Neural progenitor cell (in vitro differentiated cells): ENCODE measurements at regions not wholly inside any gene's neighbourhood (a gene's known extent, or its start where the extent isn't known, plus 50 kb on each side); places are given as distances from the start of the nearest gene placed in this dataset.
"Not testable (repeated sequence)": the region's sequence is repeated elsewhere in the genome, so short reads cannot be mapped to it uniquely, and the experiment has no call there.

Source experiments
- DNase-seq: peaks from one replicate; pipeline ENCODE4 v3.0.0-alpha.2; 2016; ENCODE audit warnings: low spot score
- H2AFZ ChIP-seq: fragments of 200-600 bp; sonication (generic); replicated peaks from 2 replicates; pipeline ENCODE4 v1.6.1; 2016; ENCODE audit warnings: antibody characterized with exemption
- H3F3A ChIP-seq: fragments of 200-600 bp; sonication (generic); 2 replicates; pipeline ENCODE4 v1.6.1; 2016; ENCODE audit warnings: antibody characterized with exemption, low read depth
- H3K27ac ChIP-seq: fragments of 200-600 bp; sonication (generic); 2 replicates; pipeline ENCODE4 v1.5.1; 2016; ENCODE audit warnings: mild to moderate bottlenecking
- H3K27me3 ChIP-seq: fragments of 200-600 bp; sonication (generic); 2 replicates; pipeline ENCODE4 v1.6.1; 2016; ENCODE audit warnings: mild to moderate bottlenecking, moderate library complexity
- H3K36me3 ChIP-seq: fragments of 200-600 bp; sonication (generic); 2 replicates; pipeline ENCODE4 v1.5.1; 2016
- H3K4me1 ChIP-seq: fragments of 200-600 bp; sonication (generic); 2 replicates; pipeline ENCODE4 v1.6.1; 2016; ENCODE audit warnings: mixed run types
- H3K4me2 ChIP-seq: fragments of 200-600 bp; sonication (generic); 2 replicates; pipeline ENCODE4 v1.6.1; 2016
- H3K4me3 ChIP-seq: fragments of 200-600 bp; sonication (generic); 2 replicates; pipeline ENCODE4 v1.5.1; 2016
- H3K79me2 ChIP-seq: fragments of 200-600 bp; sonication (generic); 2 replicates; pipeline ENCODE4 v1.6.1; 2016; ENCODE audit warnings: low read depth
- H3K9ac ChIP-seq: fragments of 200-600 bp; sonication (generic); 2 replicates; pipeline ENCODE4 v1.6.1; 2016
- H3K9me3 ChIP-seq: fragments of 200-600 bp; sonication (generic); 2 replicates; pipeline ENCODE4 v1.5.1; 2016; ENCODE audit warnings: low read depth
- H4K20me1 ChIP-seq: fragments of 200-600 bp; sonication (generic); 2 replicates; pipeline ENCODE4 v1.6.1; 2016; ENCODE audit warnings: low read depth
- H3K27ac Mint-ChIP-seq: 3 replicates; pipeline ENCODE4 v1.8.0; 2021; ENCODE audit warnings: mixed read lengths
- H3K27me3 Mint-ChIP-seq: 2 replicates; pipeline ENCODE4 v1.8.0; 2022; ENCODE audit warnings: low read depth, mild to moderate bottlenecking, inconsistent platforms, moderate library complexity, mixed read lengths; ENCODE audit not compliant: insufficient read depth
- H3K36me3 Mint-ChIP-seq: 3 replicates; pipeline ENCODE4 v1.8.0; 2021; ENCODE audit warnings: mixed read lengths
- H3K4me1 Mint-ChIP-seq: 3 replicates; pipeline ENCODE4 v1.8.0; 2021; ENCODE audit warnings: mixed read lengths
- H3K4me3 Mint-ChIP-seq: 3 replicates; pipeline ENCODE4 v1.8.0; 2021; ENCODE audit warnings: mild to moderate bottlenecking, moderate library complexity, mixed read lengths
- H3K9me3 Mint-ChIP-seq: 3 replicates; pipeline ENCODE4 v1.8.0; 2020; ENCODE audit warnings: mixed read lengths
- CTCF ChIP-seq: fragments of 200-600 bp; sonication (generic); IDR thresholded peaks from 2 replicates; pipeline ENCODE4 v1.5.1; 2017; ENCODE audit warnings: antibody characterized with exemption, mild to moderate bottlenecking
- EZH2 ChIP-seq: fragments of 200-600 bp; sonication (generic); IDR thresholded peaks from 2 replicates; pipeline ENCODE4 v1.6.1; 2017; ENCODE audit warnings: antibody characterized with exemption, mild to moderate bottlenecking, moderate library complexity
- EZH2phosphoT487 ChIP-seq: fragments of 200-600 bp; sonication (generic); IDR thresholded peaks from 2 replicates; pipeline ENCODE4 v1.6.1; 2017; ENCODE audit warnings: antibody characterized with exemption

GRCh38 chr1:60802884-60803283, 279.5 kb upstream of the NFIA start:
- Histone ChIP-seq H3K36me3 (no peaks in the 10 kb centered on the region), H2AFZ (no peak overlapping the region), H3F3A (no peaks in the 10 kb centered on the region), H3K27ac (no peak overlapping the region), H4K20me1 (no peaks in the 10 kb centered on the region), H3K27me3 (no peaks in the 10 kb centered on the region), H3K4me2 (no peak overlapping the region), H3K79me2 (no peaks in the 10 kb centered on the region), H3K9ac (no peak overlapping the region), H3K9me3 (no peaks in the 10 kb centered on the region), H3K4me3 (no peak overlapping the region), H3K4me1 (no peaks in the 10 kb centered on the region)
- peaks cover 2% of the 10 kb centered on the region for H3K4me1 Mint-ChIP-seq
- H3K27ac Mint-ChIP-seq, result no peak overlapping the region
- no peak for DNase-seq
- peaks cover 30% of the 10 kb centered on the region for H3K9me3 Mint-ChIP-seq
- TF ChIP-seq EZH2phosphoT487 (no peak), CTCF (no peak), EZH2 (no peak)
- H3K4me3 Mint-ChIP-seq, result no peak overlapping the region
- peaks cover 3% of the 10 kb centered on the region for H3K27me3 Mint-ChIP-seq
- H3K36me3 Mint-ChIP-seq, result peaks cover 2% of the 10 kb centered on the region

- H3K4me3 ChIP-seq, result no peak overlapping the region
- H3K9me3 ChIP-seq, result no peaks in the 10 kb centered on the region
- Mint-ChIP-seq H3K4me3 (no peak overlapping the region), H3K4me1 (peaks cover 2% of the 10 kb centered on the region), H3K27ac (no peak overlapping the region), H3K36me3 (no peaks in the 10 kb centered on the region), H3K9me3 (peaks cover under 1% of the 10 kb centered on the region), H3K27me3 (no peaks in the 10 kb centered on the region)
- TF ChIP-seq EZH2 (no peak), CTCF (no peak), EZH2phosphoT487 (no peak)
- no peak overlapping the region for H3K27ac ChIP-seq
- H3K27me3 ChIP-seq, result no peaks in the 10 kb centered on the region
- no peak overlapping the region for H3K9ac ChIP-seq
- no peaks in the 10 kb centered on the region for H4K20me1 ChIP-seq
- no peaks in the 10 kb centered on the region for H3K4me1 ChIP-seq
- no peaks in the 10 kb centered on the region for H3F3A ChIP-seq
- H3K36me3 ChIP-seq, result no peaks in the 10 kb centered on the region
- no peak overlapping the region for H3K4me2 ChIP-seq
- no peak overlapping the region for H2AFZ ChIP-seq
- no peak for DNase-seq
- H3K79me2 ChIP-seq, result no peaks in the 10 kb centered on the region
Observed at GRCh38 chr1:60797351-60797750, 285.0 kb upstream of the NFIA start.

- no peak overlapping the region for H3K27ac Mint-ChIP-seq
- H2AFZ ChIP-seq, result no peak overlapping the region
- H3F3A ChIP-seq, result no peaks in the 10 kb centered on the region
- DNase-seq, result no peak
- peaks cover 2% of the 10 kb centered on the region for H3K27me3 Mint-ChIP-seq
- H3K9me3 ChIP-seq, result no peaks in the 10 kb centered on the region
- H3K4me1 ChIP-seq, result no peaks in the 10 kb centered on the region
- no peak overlapping the region for H3K4me3 Mint-ChIP-seq
- H3K4me2 ChIP-seq, result no peak overlapping the region
- H3K36me3 ChIP-seq, result no peaks in the 10 kb centered on the region
- no peaks in the 10 kb centered on the region for H3K79me2 ChIP-seq
- no peaks in the 10 kb centered on the region for H3K36me3 Mint-ChIP-seq
- H3K27ac ChIP-seq, result no peak overlapping the region
- H3K4me3 ChIP-seq, result no peak overlapping the region
- TF ChIP-seq CTCF (no peak), EZH2 (no peak), EZH2phosphoT487 (no peak)
- H3K4me1 Mint-ChIP-seq, result no peaks in the 10 kb centered on the region
- H3K9me3 Mint-ChIP-seq, result peaks cover 3% of the 10 kb centered on the region
- no peaks in the 10 kb centered on the region for H3K27me3 ChIP-seq
- no peak overlapping the region for H3K9ac ChIP-seq
- H4K20me1 ChIP-seq, result no peaks in the 10 kb centered on the region
Observed at GRCh38 chr1:60791226-60791625, 291.1 kb upstream of the NFIA start.

GRCh38 chr1:60773099-60773498, 309.3 kb upstream of the NFIA start:
- H3K36me3 ChIP-seq, H3K4me2 ChIP-seq, H3K4me1 ChIP-seq, H3K27me3 ChIP-seq, H3K36me3 Mint-ChIP-seq, H3K9me3 ChIP-seq, H3K4me1 Mint-ChIP-seq, H3K4me3 Mint-ChIP-seq, H2AFZ ChIP-seq, H3F3A ChIP-seq, H3K9ac ChIP-seq, H3K27me3 Mint-ChIP-seq, H3K79me2 ChIP-seq, DNase-seq, H3K4me3 ChIP-seq, H3K27ac Mint-ChIP-seq, H4K20me1 ChIP-seq, H3K27ac ChIP-seq: not testable (repeated sequence)
- H3K9me3 Mint-ChIP-seq, result peaks cover 30% of the 10 kb centered on the region
